ENCODE measurements at regions not wholly inside any gene's neighbourhood (a gene's known extent, or its start where the extent isn't known, plus 50 kb on each side); places are given as distances from the start of the nearest gene placed in this dataset.
"Not testable (repeated sequence)": the region's sequence is repeated elsewhere in the genome, so short reads cannot be mapped to it uniquely, and the experiment has no call there.

GRCh38 chr13:86253497-86253896, 454.3 kb upstream of the SLITRK6 start:
- not testable (repeated sequence) for H3K27ac Mint-ChIP-seq; H3K4me1 Mint-ChIP-seq (ENCODE audit: low read depth); H3K27me3 Mint-ChIP-seq (ENCODE audit: low read depth); H3K9me3 Mint-ChIP-seq; H3K36me3 Mint-ChIP-seq (ENCODE audit: low read depth); H3K4me3 Mint-ChIP-seq

GRCh38 chr13:86255820-86256219, 456.6 kb upstream of the SLITRK6 start:
- H3K27me3 Mint-ChIP-seq (ENCODE audit: low read depth); H3K4me3 Mint-ChIP-seq; H3K4me1 Mint-ChIP-seq (ENCODE audit: low read depth); H3K9me3 Mint-ChIP-seq; H3K27ac Mint-ChIP-seq; H3K36me3 Mint-ChIP-seq (ENCODE audit: low read depth): not testable (repeated sequence)

DNA sequence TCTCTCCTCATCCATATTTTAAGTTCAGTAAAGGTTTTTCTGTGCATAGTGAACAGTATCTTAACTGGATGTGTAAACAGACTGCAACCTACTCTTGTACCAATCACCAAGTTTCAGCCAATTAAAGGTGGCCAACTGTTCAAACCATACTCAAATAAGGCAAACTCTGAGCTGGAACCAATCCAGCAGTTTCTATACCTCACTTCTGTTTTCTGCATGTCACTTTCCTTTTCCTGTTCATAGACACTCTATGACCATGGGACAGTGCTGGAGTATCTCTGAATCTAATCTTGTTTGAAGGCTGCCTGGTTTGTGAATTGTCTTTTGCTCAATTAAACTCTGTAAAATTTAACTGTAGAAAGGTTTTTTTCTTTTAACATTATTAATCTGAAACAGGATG, 470.3 kb upstream of the SLITRK6 start:
- H3K36me3 Mint-ChIP-seq (ENCODE audit: low read depth): no peaks in the 10 kb centered on the region
- H3K27me3 Mint-ChIP-seq (ENCODE audit: low read depth): no peaks in the 10 kb centered on the region
- no peak overlapping the region for H3K4me3 Mint-ChIP-seq
- no peaks in the 10 kb centered on the region for H3K4me1 Mint-ChIP-seq (ENCODE audit: low read depth)
- no peak overlapping the region for H3K27ac Mint-ChIP-seq
- H3K9me3 Mint-ChIP-seq: peaks cover 3% of the 10 kb centered on the region

DNA sequence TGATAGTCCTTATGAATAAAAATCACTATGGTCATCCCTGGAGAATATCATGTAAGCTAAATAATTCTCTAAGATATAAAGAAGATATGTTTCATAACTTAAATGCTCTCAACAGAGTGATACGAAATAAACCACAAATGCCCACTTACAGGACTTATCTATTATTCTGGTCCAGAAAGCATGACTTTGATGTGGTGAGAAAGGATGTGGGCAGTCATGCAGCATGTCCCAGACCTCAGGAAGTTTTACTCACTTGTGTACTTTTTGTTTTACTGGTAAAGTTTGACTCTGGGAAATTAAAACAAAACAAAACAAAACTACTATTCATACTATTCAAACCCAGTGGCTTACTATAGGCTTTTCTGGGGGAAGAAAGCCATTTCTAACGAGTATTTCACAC, 483.2 kb upstream of the SLITRK6 start:
- H3K27me3 Mint-ChIP-seq (ENCODE audit: low read depth): no peaks in the 10 kb centered on the region
- no peaks in the 10 kb centered on the region for H3K4me1 Mint-ChIP-seq (ENCODE audit: low read depth)
- H3K9me3 Mint-ChIP-seq: peaks cover 6% of the 10 kb centered on the region
- H3K4me3 Mint-ChIP-seq: no peak overlapping the region
- H3K27ac Mint-ChIP-seq: no peak overlapping the region
- H3K36me3 Mint-ChIP-seq (ENCODE audit: low read depth): no peaks in the 10 kb centered on the region

DNA sequence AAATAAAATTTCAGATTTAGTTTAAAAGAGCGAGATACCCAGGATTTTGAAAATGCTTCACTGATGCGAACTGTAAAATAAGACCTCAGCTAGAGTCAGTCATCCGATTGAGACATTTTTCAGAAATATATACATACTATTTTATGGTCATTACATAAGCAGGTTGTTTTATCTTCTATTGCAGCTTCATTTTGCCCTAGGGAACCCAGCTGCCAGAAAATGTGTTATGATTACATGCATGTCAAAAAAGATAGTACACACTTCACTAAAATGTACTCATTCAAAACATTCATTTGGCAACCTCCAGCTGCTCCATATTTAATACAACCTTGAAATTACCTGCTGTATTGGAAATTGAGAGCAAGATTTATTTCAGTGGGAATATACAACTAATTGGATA, 483.8 kb upstream of the SLITRK6 start:
- H3K27me3 Mint-ChIP-seq (ENCODE audit: low read depth): no peaks in the 10 kb centered on the region
- H3K36me3 Mint-ChIP-seq (ENCODE audit: low read depth): no peaks in the 10 kb centered on the region
- no peaks in the 10 kb centered on the region for H3K4me1 Mint-ChIP-seq (ENCODE audit: low read depth)

GRCh38 chr13:86298725-86299124, 499.5 kb upstream of the SLITRK6 start:
- no peaks in the 10 kb centered on the region for H3K36me3 Mint-ChIP-seq (ENCODE audit: low read depth)
- no peak overlapping the region for H3K27ac Mint-ChIP-seq
- no peaks in the 10 kb centered on the region for H3K4me1 Mint-ChIP-seq (ENCODE audit: low read depth)
- no peaks in the 10 kb centered on the region for H3K9me3 Mint-ChIP-seq
- no peak overlapping the region for H3K4me3 Mint-ChIP-seq
- no peaks in the 10 kb centered on the region for H3K27me3 Mint-ChIP-seq (ENCODE audit: low read depth)

More for the DNA sequence above, 483.8 kb upstream of the SLITRK6 start:
- Mint-ChIP-seq H3K4me3 (no peak overlapping the region), H3K27ac (no peak overlapping the region), H3K9me3 (peaks cover 3% of the 10 kb centered on the region)

DNA sequence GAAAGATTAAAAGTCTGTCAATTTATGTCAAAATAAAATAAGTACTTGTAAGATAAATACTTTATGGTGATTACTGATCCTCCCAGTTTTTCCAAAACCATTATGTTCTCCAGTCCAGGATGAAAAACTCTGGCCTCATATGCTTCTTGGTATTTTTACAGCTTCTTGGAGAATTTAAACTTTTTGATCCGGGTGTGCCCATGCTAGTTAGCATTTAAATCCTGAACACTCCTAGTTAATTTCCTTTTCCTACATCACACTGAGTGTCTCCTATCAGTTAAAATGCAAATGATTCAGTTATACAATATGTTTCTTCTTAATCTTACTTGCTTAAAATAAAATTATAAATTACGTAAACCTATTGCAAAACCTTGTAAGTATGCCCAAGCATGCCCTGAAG, 499.9 kb upstream of the SLITRK6 start:
- H3K9me3 Mint-ChIP-seq: no peaks in the 10 kb centered on the region
- no peak overlapping the region for H3K27ac Mint-ChIP-seq
- no peaks in the 10 kb centered on the region for H3K4me1 Mint-ChIP-seq (ENCODE audit: low read depth)
- no peaks in the 10 kb centered on the region for H3K27me3 Mint-ChIP-seq (ENCODE audit: low read depth)
- H3K4me3 Mint-ChIP-seq: no peak overlapping the region
- no peaks in the 10 kb centered on the region for H3K36me3 Mint-ChIP-seq (ENCODE audit: low read depth)

DNA sequence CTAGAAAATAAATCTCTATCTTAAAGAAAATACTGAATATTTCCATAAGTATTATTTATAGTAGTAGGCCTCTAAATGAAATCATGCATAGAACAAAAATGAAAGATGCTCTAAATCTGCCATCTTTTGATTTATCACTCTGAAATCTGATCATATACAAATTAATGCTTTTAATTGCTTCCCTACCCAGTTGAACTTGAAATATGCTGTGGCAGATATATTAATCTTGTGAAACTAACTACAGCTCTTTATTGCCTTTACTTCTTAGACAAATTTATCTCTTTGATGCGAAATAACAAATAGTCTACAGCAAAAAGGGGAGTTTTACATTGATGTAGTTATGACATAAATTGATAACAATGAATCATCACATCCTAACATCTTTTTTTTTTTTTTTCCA, 510.7 kb upstream of the SLITRK6 start:
- Mint-ChIP-seq H3K4me3 (no peak overlapping the region), H3K27me3 (ENCODE audit: low read depth) (no peaks in the 10 kb centered on the region), H3K9me3 (peaks cover 7% of the 10 kb centered on the region), H3K4me1 (ENCODE audit: low read depth) (no peaks in the 10 kb centered on the region), H3K36me3 (ENCODE audit: low read depth) (no peaks in the 10 kb centered on the region), H3K27ac (no peak overlapping the region)

- Mint-ChIP-seq H3K4me1 (ENCODE audit: low read depth) (no peaks in the 10 kb centered on the region), H3K4me3 (no peak overlapping the region), H3K27ac (no peak overlapping the region), H3K9me3 (peaks cover 4% of the 10 kb centered on the region), H3K36me3 (ENCODE audit: low read depth) (no peaks in the 10 kb centered on the region), H3K27me3 (ENCODE audit: low read depth) (no peaks in the 10 kb centered on the region)
Observed at GRCh38 chr13:86313421-86313820, 514.2 kb upstream of the SLITRK6 start.

GRCh38 chr13:86318450-86318849, 519.2 kb upstream of the SLITRK6 start:
- Mint-ChIP-seq H3K4me3 (no peak overlapping the region), H3K27ac (no peak overlapping the region)

GRCh38 chr13:86324191-86324590, 525.0 kb upstream of the SLITRK6 start:
- Mint-ChIP-seq H3K4me1 (ENCODE audit: low read depth) (no peaks in the 10 kb centered on the region), H3K27me3 (ENCODE audit: low read depth) (no peaks in the 10 kb centered on the region), H3K9me3 (peaks cover 8% of the 10 kb centered on the region), H3K4me3 (no peak overlapping the region), H3K36me3 (ENCODE audit: low read depth) (no peaks in the 10 kb centered on the region), H3K27ac (no peak overlapping the region)

More at GRCh38 chr13:86318450-86318849, 519.2 kb upstream of the SLITRK6 start:
- Mint-ChIP-seq H3K9me3 (peaks cover 4% of the 10 kb centered on the region), H3K27me3 (ENCODE audit: low read depth) (no peaks in the 10 kb centered on the region), H3K36me3 (ENCODE audit: low read depth) (no peaks in the 10 kb centered on the region), H3K4me1 (ENCODE audit: low read depth) (no peaks in the 10 kb centered on the region)

DNA sequence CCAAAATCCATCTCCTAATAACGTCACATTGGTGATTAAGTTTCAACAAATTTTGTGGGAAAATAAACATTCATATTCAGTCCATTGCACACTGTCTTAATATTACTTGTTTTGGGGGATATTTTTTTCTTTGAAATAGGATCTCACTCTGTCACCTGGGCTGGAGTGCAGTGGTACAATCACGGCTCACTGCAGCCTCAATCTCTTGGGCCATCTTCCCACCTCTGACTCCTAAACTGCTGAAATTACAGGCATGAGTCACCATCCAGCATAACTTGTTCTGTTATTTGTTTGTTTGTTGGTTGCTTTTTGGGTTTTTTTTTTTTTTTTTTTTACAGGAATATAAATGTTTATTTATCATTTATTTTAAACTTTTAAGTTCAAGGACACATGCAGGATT, 556.1 kb upstream of the SLITRK6 start:
- Mint-ChIP-seq H3K27me3 (ENCODE audit: low read depth) (no peaks in the 10 kb centered on the region), H3K4me1 (ENCODE audit: low read depth) (no peaks in the 10 kb centered on the region), H3K9me3 (peaks cover 29% of the 10 kb centered on the region), H3K4me3 (no peak overlapping the region), H3K36me3 (ENCODE audit: low read depth) (no peaks in the 10 kb centered on the region), H3K27ac (no peak overlapping the region)

GRCh38 chr13:86357106-86357505, 557.9 kb upstream of the SLITRK6 start:
- no peak overlapping the region for H3K4me3 Mint-ChIP-seq
- peaks cover 44% of the 10 kb centered on the region for H3K9me3 Mint-ChIP-seq
- H3K36me3 Mint-ChIP-seq (ENCODE audit: low read depth): no peaks in the 10 kb centered on the region
- no peaks in the 10 kb centered on the region for H3K4me1 Mint-ChIP-seq (ENCODE audit: low read depth)
- H3K27me3 Mint-ChIP-seq (ENCODE audit: low read depth): no peaks in the 10 kb centered on the region
- H3K27ac Mint-ChIP-seq: no peak overlapping the region

- not testable (repeated sequence) for H3K27ac Mint-ChIP-seq; H3K36me3 Mint-ChIP-seq (ENCODE audit: low read depth)
Observed at GRCh38 chr13:86363749-86364148, 564.5 kb upstream of the SLITRK6 start.

DNA sequence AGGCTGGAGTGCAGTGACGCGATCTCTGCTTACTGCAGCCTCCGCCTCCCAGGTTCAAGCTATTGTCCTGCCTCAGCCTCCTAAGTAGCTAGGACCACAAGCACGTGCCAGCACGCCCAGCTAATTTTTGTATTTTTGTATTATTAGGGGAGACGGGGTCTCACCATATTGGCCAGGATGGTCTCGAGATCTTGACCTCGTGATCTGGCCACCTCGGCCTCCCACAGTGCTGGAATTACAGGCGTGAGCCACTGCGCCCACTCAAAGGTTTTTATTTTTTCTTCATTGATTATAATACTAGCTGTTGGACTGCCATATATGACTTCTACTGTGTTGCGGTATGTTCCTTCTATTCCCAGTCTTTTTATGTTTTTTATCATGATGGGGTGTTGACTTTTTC, 569.7 kb upstream of the SLITRK6 start:
- Mint-ChIP-seq H3K9me3 (peaks cover 13% of the 10 kb centered on the region), H3K27ac (no peak overlapping the region), H3K4me1 (ENCODE audit: low read depth) (no peaks in the 10 kb centered on the region), H3K4me3 (no peak overlapping the region), H3K36me3 (ENCODE audit: low read depth) (no peaks in the 10 kb centered on the region), H3K27me3 (ENCODE audit: low read depth) (no peaks in the 10 kb centered on the region)

More at GRCh38 chr13:86363749-86364148, 564.5 kb upstream of the SLITRK6 start:
- H3K9me3 Mint-ChIP-seq: peaks cover 44% of the 10 kb centered on the region
- not testable (repeated sequence) for H3K27me3 Mint-ChIP-seq (ENCODE audit: low read depth); H3K4me1 Mint-ChIP-seq (ENCODE audit: low read depth); H3K4me3 Mint-ChIP-seq

GRCh38 chr13:86377451-86377850, 578.2 kb upstream of the SLITRK6 start:
- no peaks in the 10 kb centered on the region for H3K27me3 Mint-ChIP-seq (ENCODE audit: low read depth)
- H3K36me3 Mint-ChIP-seq (ENCODE audit: low read depth): no peaks in the 10 kb centered on the region
- no peak overlapping the region for H3K27ac Mint-ChIP-seq
- no peaks in the 10 kb centered on the region for H3K9me3 Mint-ChIP-seq
- no peak overlapping the region for H3K4me3 Mint-ChIP-seq
- H3K4me1 Mint-ChIP-seq (ENCODE audit: low read depth): no peaks in the 10 kb centered on the region
